ENCODE measurements at regions not wholly inside any gene's neighbourhood (a gene's known extent, or its start where the extent isn't known, plus 50 kb on each side); places are given as distances from the start of the nearest gene placed in this dataset.

GRCh38 chr1:233487408-233487807, 126.5 kb upstream of the KCNK1 start:
- Histone ChIP-seq H3T11ph (ENCODE audit: low read length) (no peak overlapping the region), H3K79me2 (ENCODE audit: insufficient read depth, low read length) (no peaks in the 10 kb centered on the region), H3K9ac (ENCODE audit: extremely low read depth, insufficient read length, low read length) (no peak overlapping the region), H2BK15ac (ENCODE audit: low read depth, low read length) (no peak overlapping the region), H3K4me2 (ENCODE audit: insufficient read depth, insufficient read length, low read length) (no peak overlapping the region), H3K9me3 (ENCODE audit: control insufficient read depth, low read depth, low read length) (no peaks in the 10 kb centered on the region), H3K4me1 (ENCODE audit: insufficient read depth, low read length) (no peaks in the 10 kb centered on the region; the same call in 1 of the 2 replicates), H2BK5ac (ENCODE audit: insufficient read length, low read length) (no peak overlapping the region), H3K23me2 (ENCODE audit: insufficient read length, low read depth, low read length, poor library complexity, severe bottlenecking) (no peaks in the 10 kb centered on the region), H3K27ac (ENCODE audit: insufficient read length, low read depth, low read length) (no peak overlapping the region), H3K23ac (ENCODE audit: insufficient read length, low read depth, low read length) (no peak overlapping the region), H4K91ac (ENCODE audit: insufficient read length, low read depth, low read length) (no peak overlapping the region), H4K20me1 (ENCODE audit: control insufficient read depth, insufficient read depth, insufficient read length) (no peaks in the 10 kb centered on the region), H3K14ac (ENCODE audit: insufficient read depth, low read length) (no peak overlapping the region), H2BK20ac (ENCODE audit: low read depth, low read length, poor library complexity, severe bottlenecking) (no peak overlapping the region), H2BK12ac (ENCODE audit: insufficient read length, low read depth, low read length) (no peak overlapping the region), H3K4ac (ENCODE audit: low read depth, low read length) (no peak overlapping the region), H4K8ac (replicated peaks; ENCODE audit: insufficient read length, low read depth, low read length) (no peak overlapping the region), H3K79me1 (ENCODE audit: insufficient read depth, low read depth, low read length, poor library complexity, severe bottlenecking) (no peaks in the 10 kb centered on the region), H2AK5ac (ENCODE audit: insufficient read length, low read length) (no peak overlapping the region), H2BK120ac (ENCODE audit: low read depth, low read length, poor library complexity, severe bottlenecking) (no peak overlapping the region), H2AFZ (ENCODE audit: low read length) (no peak overlapping the region), H3K18ac (ENCODE audit: insufficient read length, low read depth, low read length) (no peak overlapping the region), H3K27me3 (ENCODE audit: insufficient read depth, low read length) (no peaks in the 10 kb centered on the region), H4K5ac (ENCODE audit: insufficient read length, low read depth, low read length) (no peak overlapping the region), H3K56ac (ENCODE audit: insufficient read length, low read depth, low read length) (no peak overlapping the region)
- Mint-ChIP-seq H3K9me3 (peaks cover 9 to 18% of the 10 kb centered on the region in 2 experiments), H3K36me3 (ENCODE audit: insufficient read depth in 1 of 3, low read depth in 3 of 3) (peaks cover 10 to 15% (median 13%) of the 10 kb centered on the region in 3 experiments), H3K4me3 (no peak overlapping the region), H3K27ac (no peak overlapping the region), H3K27me3 (ENCODE audit: low read depth) (no peaks in the 10 kb centered on the region), H3K4me1 (peaks cover 14 to 18% of the 10 kb centered on the region in 2 experiments)
- TF ChIP-seq CTCF (conservative IDR thresholded peaks at IDR 0.05) = no peak
- no peak for DNase-seq

Measured in H9 (cell line).